H1 (cell line): ENCODE measurements at regions not wholly inside any gene's neighbourhood (a gene's known extent, or its start where the extent isn't known, plus 50 kb on each side); places are given as distances from the start of the nearest gene placed in this dataset.

Source experiments
- CTCF ChIA-PET: fragments of 300-600 bp; sonication (Branson Sonifier 250); formaldehyde crosslinking; loops from one replicate; lab custom pipeline; 2021; ENCODE audit not compliant: partially characterized antibody; lab: Charles Lee
- POLR2A ChIA-PET: fragments of 300-600 bp; sonication (Branson Sonifier 250); formaldehyde crosslinking; loops from one replicate; lab custom pipeline; 2021; ENCODE audit warnings: inconsistent platforms; ENCODE audit not compliant: partially characterized antibody; lab: Charles Lee
- DNase-seq, 2 experiments: peaks; one replicate each; pipeline versions ENCODE4 v3.0.0 to v3.0.0-alpha.2; 2010 to 2022; ENCODE audit warnings: low spot score in 2 of 2, low read depth in 1 of 2, mixed read lengths in 1 of 2
- FAIRE-seq: peaks from 2 replicates; lab custom pipeline; 2011; peaks lifted over from hg19 to GRCh38; lab: Jason Lieb, UNC
- H2AFZ ChIP-seq: 2 replicates; pipeline ENCODE4 v1.8.1; 2012; ENCODE audit warnings: low read length, inconsistent platforms
- H2AK5ac ChIP-seq: 2 replicates; pipeline ENCODE4 v1.6.1; 2013; ENCODE audit warnings: low read depth, low read length
- H2BK120ac ChIP-seq: replicated peaks from 2 replicates; pipeline ENCODE3; 2013; ENCODE audit warnings: low read depth, low read length, inconsistent platforms
- H2BK12ac ChIP-seq: 2 replicates; pipeline ENCODE4 v1.6.1; 2013; ENCODE audit warnings: low read depth, low read length
- H2BK15ac ChIP-seq: 2 replicates; pipeline ENCODE4 v1.6.1; 2013; ENCODE audit warnings: low read length
- H2BK20ac ChIP-seq: 2 replicates; pipeline ENCODE4 v1.6.1; 2013; ENCODE audit warnings: low read length
- H2BK5ac ChIP-seq: 2 replicates; pipeline ENCODE4 v1.6.1; 2013; ENCODE audit warnings: low read depth, low read length
- H3K14ac ChIP-seq: 2 replicates; pipeline ENCODE4 v1.6.1; 2013; ENCODE audit warnings: inconsistent platforms; ENCODE audit not compliant: insufficient read length
- H3K18ac ChIP-seq: 2 replicates; pipeline ENCODE4 v1.6.1; 2013; ENCODE audit warnings: low read length; ENCODE audit errors: extremely low read depth
- H3K23ac ChIP-seq: 2 replicates; pipeline ENCODE4 v1.6.1; 2013; ENCODE audit warnings: inconsistent platforms; ENCODE audit not compliant: insufficient read length
- H3K23me2 ChIP-seq: 2 replicates; pipeline ENCODE4 v1.6.1; 2013; ENCODE audit warnings: low read depth, low read length
- H3K27ac ChIP-seq: 2 replicates; pipeline ENCODE4 v1.6.1; 2011; ENCODE audit warnings: low read depth, low read length, inconsistent platforms
- H3K27me3 ChIP-seq, 4 experiments: replicated peaks in 1 of 4; 1 replicate in 1 of 4; 2 replicates in 3 of 4; pipeline versions ENCODE4 v1.6.1 to v1.8.1; 2011 to 2013; ENCODE audit warnings: low read length in 3 of 4, mild to moderate bottlenecking in 3 of 4, inconsistent platforms in 2 of 4, mixed read lengths in 2 of 4, moderate library complexity in 1 of 4; ENCODE audit not compliant: control insufficient read depth in 3 of 4, insufficient read depth in 3 of 4; ENCODE audit errors: extremely low read depth in 1 of 4
- H3K36me3 ChIP-seq, 4 experiments: 2 replicates each; pipeline versions ENCODE4 v1.6.1 to v1.8.1; 2011 to 2013; ENCODE audit warnings: mild to moderate bottlenecking in 4 of 4, low read length in 3 of 4, moderate library complexity in 2 of 4, control low read depth in 1 of 4, inconsistent platforms in 1 of 4; ENCODE audit not compliant: insufficient read depth in 4 of 4, control insufficient read depth in 2 of 4
- H3K4ac ChIP-seq: replicated peaks from 2 replicates; pipeline ENCODE3; 2013; ENCODE audit warnings: low read length, low read depth, mixed read lengths, inconsistent platforms; ENCODE audit not compliant: insufficient read length
- H3K4me1 ChIP-seq, 4 experiments: replicated peaks in 1 of 4; 1 replicate in 1 of 4; 2 replicates in 3 of 4; pipeline versions ENCODE4 v1.6.1 to v1.8.1; 2011 to 2013; ENCODE audit warnings: low read length in 3 of 4, inconsistent platforms in 2 of 4, mixed read lengths in 1 of 4; ENCODE audit not compliant: insufficient read depth in 4 of 4, control insufficient read depth in 3 of 4
- H3K4me2 ChIP-seq, 2 experiments: 2 replicates each; pipeline versions ENCODE4 v1.6.1 to v1.8.1; 2011 to 2013; ENCODE audit warnings: low read depth in 2 of 2, low read length in 2 of 2, control low read depth in 1 of 2, inconsistent platforms in 1 of 2, mild to moderate bottlenecking in 1 of 2; ENCODE audit not compliant: insufficient read depth in 1 of 2
- H3K4me3 ChIP-seq, 4 experiments: fragments of 200-600, 300-600 bp in 1 of 4; sonication (generic), shearing (Covaris generic), sonication (Bioruptor Twin) in 1 of 4; 2 replicates each; pipeline versions ENCODE4 v1.5.1 to v1.8.1; 2011 to 2016; ENCODE audit warnings: low read length in 4 of 4, low read depth in 3 of 4, control low read depth in 2 of 4, inconsistent platforms in 2 of 4, mild to moderate bottlenecking in 2 of 4, mixed read lengths in 1 of 4, moderate library complexity in 1 of 4; ENCODE audit not compliant: insufficient read depth in 2 of 4; ENCODE audit errors: extremely low read depth in 1 of 4
- H3K56ac ChIP-seq: replicated peaks from 2 replicates; pipeline ENCODE3; 2013; ENCODE audit warnings: low read depth, mild to moderate bottlenecking, mixed read lengths, low read length, inconsistent platforms; ENCODE audit not compliant: insufficient read length
- H3K79me1 ChIP-seq: 2 replicates; pipeline ENCODE4 v1.6.1; 2013; ENCODE audit warnings: low read depth, low read length, control low read depth
- H3K79me2 ChIP-seq, 2 experiments: 2 replicates each; pipeline versions ENCODE4 v1.6.1 to v1.8.1; 2012 to 2013; ENCODE audit warnings: low read length in 2 of 2, mild to moderate bottlenecking in 2 of 2, inconsistent platforms in 1 of 2; ENCODE audit not compliant: insufficient read depth in 2 of 2, control insufficient read depth in 1 of 2
- H3K9ac ChIP-seq, 4 experiments: replicated peaks in 1 of 4; 1 replicate in 1 of 4; 2 replicates in 3 of 4; pipeline versions ENCODE4 v1.6.1 to v1.8.1; 2011 to 2013; ENCODE audit warnings: low read depth in 3 of 4, low read length in 3 of 4, control low read depth in 2 of 4, mild to moderate bottlenecking in 2 of 4, moderate library complexity in 2 of 4, inconsistent platforms in 1 of 4; ENCODE audit errors: extremely low read depth in 1 of 4
- H3K9me3 ChIP-seq, 2 experiments: 2 replicates each; pipeline versions ENCODE4 v1.6.1 to v1.8.1; 2012 to 2013; ENCODE audit warnings: mild to moderate bottlenecking in 2 of 2, moderate library complexity in 2 of 2, control low read depth in 1 of 2, inconsistent platforms in 1 of 2, low read depth in 1 of 2, low read length in 1 of 2, mixed read lengths in 1 of 2; ENCODE audit not compliant: insufficient read depth in 2 of 2
- H4K20me1 ChIP-seq, 2 experiments: replicated peaks in 1 of 2; 2 replicates each; pipeline versions ENCODE3 to v1.8.1; 2011 to 2013; ENCODE audit warnings: inconsistent platforms in 2 of 2, low read length in 2 of 2, mild to moderate bottlenecking in 1 of 2; ENCODE audit not compliant: insufficient read depth in 2 of 2, control insufficient read depth in 1 of 2
- H4K5ac ChIP-seq: 2 replicates; pipeline ENCODE4 v1.6.1; 2013; ENCODE audit warnings: low read length, low read depth, mixed read lengths, inconsistent platforms; ENCODE audit not compliant: insufficient read length
- H4K8ac ChIP-seq: 2 replicates; pipeline ENCODE4 v1.8.0; 2013; ENCODE audit warnings: mild to moderate bottlenecking, moderate library complexity, low read length, inconsistent platforms; ENCODE audit not compliant: insufficient read depth; ENCODE audit errors: extremely low read depth
- H4K91ac ChIP-seq: replicated peaks from 2 replicates; pipeline ENCODE3; 2013; ENCODE audit warnings: low read length, mixed read lengths, inconsistent platforms; ENCODE audit not compliant: insufficient read length
- CTCF ChIP-seq, 3 experiments: IDR thresholded peaks; 1 replicate in 2 of 3; 2 replicates in 1 of 3; pipeline versions ENCODE4 v1.5.1 to v1.6.1; 2011; ENCODE audit warnings: low read length in 3 of 3, mild to moderate bottlenecking in 3 of 3, inconsistent platforms in 2 of 3, low read depth in 1 of 3, moderate library complexity in 1 of 3; ENCODE audit not compliant: insufficient read depth in 1 of 3; ENCODE audit errors: control extremely low read depth in 1 of 3
- FOSL1 ChIP-seq: IDR thresholded peaks from 2 replicates; pipeline ENCODE4 v1.6.1; 2011; ENCODE audit warnings: mild to moderate bottlenecking, low read depth, low read length, moderate library complexity; ENCODE audit not compliant: insufficient read depth
- KDM1A ChIP-seq: fragments of 200-600, 300-600 bp; sonication (generic); IDR thresholded peaks from 2 replicates; pipeline ENCODE4 v1.7.1; 2016; ENCODE audit warnings: mild to moderate bottlenecking, low read length, borderline replicate concordance
- PHF8 ChIP-seq: fragments of 200-600 bp; sonication (generic); conservative IDR thresholded peaks from 2 replicates; pipeline ENCODE4 v1.7.1; 2012; ENCODE audit warnings: low read depth, mild to moderate bottlenecking, inconsistent platforms, low read length, moderate library complexity
- POU5F1 ChIP-seq: IDR thresholded peaks from 2 replicates; pipeline ENCODE4 v1.6.1; 2011; ENCODE audit warnings: low read depth, mild to moderate bottlenecking, low read length, moderate library complexity
- SAP30 ChIP-seq: fragments of 300-600 bp; sonication (generic); IDR thresholded peaks from 2 replicates; pipeline ENCODE4 v1.7.1; 2012; ENCODE audit warnings: low read length, moderate library complexity, mild to moderate bottlenecking, inconsistent platforms; ENCODE audit not compliant: insufficient read depth, insufficient replicate concordance
- SIN3A ChIP-seq, 2 experiments: IDR thresholded peaks in 1 of 2; conservative IDR thresholded peaks in 1 of 2; 2 replicates each; pipeline ENCODE4 v1.6.1; 2011 to 2012; ENCODE audit warnings: low read length in 2 of 2, improper control_type of control experiment in 1 of 2, low read depth in 1 of 2, mild to moderate bottlenecking in 1 of 2
- SP1 ChIP-seq: IDR thresholded peaks from 2 replicates; pipeline ENCODE4 v1.6.1; 2011; ENCODE audit warnings: low read depth, low read length
- SUZ12 ChIP-seq: fragments of 200-600 bp; sonication (generic); IDR thresholded peaks from 2 replicates; pipeline ENCODE4 v1.6.1; 2012; ENCODE audit warnings: mild to moderate bottlenecking, inconsistent platforms, low read length, moderate library complexity, mixed read lengths
- TAF7 ChIP-seq: optimal IDR thresholded peaks from 2 replicates; pipeline ENCODE3; 2011; ENCODE audit warnings: low read depth, mild to moderate bottlenecking, inconsistent platforms, low read length, moderate library complexity, borderline replicate concordance
- ZNF274 ChIP-seq: IDR thresholded peaks from 2 replicates; pipeline ENCODE4 v1.7.0; 2012; ENCODE audit warnings: low read length, borderline replicate concordance; ENCODE audit errors: extremely low read depth
- WGBS, 2 experiments: shearing (Covaris generic) in 1 of 2; methylation state at CpG; one replicate each; pipeline versions ENCODE4 v1.1.6 to v1.1.7; 2013 to 2015; ENCODE audit warnings: low lambda C conversion rate in 2 of 2, mixed read lengths in 2 of 2, inconsistent platforms in 1 of 2, low coverage in 1 of 2, missing lambda C conversion rate in 1 of 2; ENCODE audit not compliant: insufficient replicate concordance in 2 of 2, insufficient coverage in 1 of 2, insufficient read length in 1 of 2; ENCODE audit errors: extremely low coverage in 1 of 2, missing lambda C conversion rate in 1 of 2; 5-methylcytosine and 5-hydroxymethylcytosine counted together

DNA sequence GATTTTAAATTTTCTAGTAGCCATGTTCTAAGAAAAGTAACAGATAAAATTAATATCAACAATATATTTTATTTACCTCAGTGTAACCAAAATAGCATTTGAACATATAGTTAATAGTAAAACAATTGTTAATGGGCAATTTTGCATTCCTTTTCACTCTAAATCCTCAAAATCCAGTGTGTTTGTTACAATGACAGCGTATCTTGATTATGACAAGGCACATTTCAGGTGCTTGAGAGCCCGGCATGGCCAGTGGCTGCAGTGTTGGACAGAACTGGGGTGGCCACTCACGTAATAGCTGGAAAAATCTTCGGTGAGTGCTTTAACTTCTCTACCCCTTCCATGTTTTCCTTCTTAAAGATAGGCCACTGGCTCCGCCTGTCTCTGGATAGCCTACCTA is 248.0 kb upstream of the RREB1 start:
- Histone ChIP-seq H4K8ac (no peak overlapping the region), H4K5ac (no peak overlapping the region), H3K23me2 (no peaks in the 10 kb centered on the region; the same call in 1 of the 2 replicates), H3K79me1 (no peaks in the 10 kb centered on the region; the same call in 1 of the 2 replicates), H2AK5ac (no peak overlapping the region), H2BK20ac (no peak overlapping the region), H3K4me1 (peaks cover 6 to 14% (median 11%) of the 10 kb centered on the region in 4 experiments), H3K23ac (no peak overlapping the region), H3K4me2 (no peak overlapping the region), H3K14ac (no peak overlapping the region), H3K27me3 (no peaks in the 10 kb centered on the region; a peak in 1 of 7 replicates), H3K4ac (no peak overlapping the region), H3K9me3 (no peaks in the 10 kb centered on the region), H3K4me3 (no peak overlapping the region), H2BK120ac (no peak overlapping the region), H4K20me1 (no peaks in the 10 kb centered on the region), H3K9ac (no peak overlapping the region), H2BK12ac (no peak overlapping the region), H3K18ac (no peak overlapping the region), H4K91ac (no peak overlapping the region), H2BK15ac (no peak overlapping the region), H2AFZ (no peak overlapping the region), H3K36me3 (no peaks in the 10 kb centered on the region), H3K56ac (no peak overlapping the region), H3K79me2 (no peaks in the 10 kb centered on the region), H3K27ac (no peak overlapping the region), H2BK5ac (no peak overlapping the region)
- ChIA-PET CTCF (interaction anchor here (1.3 kb wide), 1 partner anchor 384 kb away, joined by 3 read pairs; no protein-coding TSS in a partner anchor), POLR2A (no interaction called here)
- DNase-seq (no peak), FAIRE-seq (no peak)
- 77% methylated on average over 5 of the region's 5 CpGs; no CpG with 5 or more reads in 1 of the 2 experiments for WGBS, 2 experiments
- TF ChIP-seq TAF7 (no peak), ZNF274 (no peak), SAP30 (no peak), KDM1A (no peak), SP1 (no peak), PHF8 (no peak), FOSL1 (no peak), SIN3A (conservative IDR thresholded peaks at IDR 0.05 in 1 of 2, IDR thresholded peaks at IDR 0.05 in 1 of 2; ENCODE audit: low read depth in 1 of 2, low read length in 2 of 2) (no peak), POU5F1 (no peak), SUZ12 (no peak), CTCF (IDR thresholded peaks at IDR 0.05; ENCODE audit: control extremely low read depth in 1 of 3, insufficient read depth in 1 of 3, low read depth in 1 of 3, low read length in 3 of 3) (no peak)
